Activated CD8-positive, alpha-beta memory T cell treated with anti-CD3 and anti-CD28 coated beads, Interleukin-2, amount 50 U/mL, for 4 hours (primary cell): ENCODE measurements at regions not wholly inside any gene's neighbourhood (a gene's known extent, or its start where the extent isn't known, plus 50 kb on each side); places are given as distances from the start of the nearest gene placed in this dataset.
"Not testable (repeated sequence)": the region's sequence is repeated elsewhere in the genome, so short reads cannot be mapped to it uniquely, and the experiment has no call there.

Source experiments
- DNase-seq: peaks from one replicate; pipeline ENCODE4 v3.0.0-alpha.2; 2020

DNA sequence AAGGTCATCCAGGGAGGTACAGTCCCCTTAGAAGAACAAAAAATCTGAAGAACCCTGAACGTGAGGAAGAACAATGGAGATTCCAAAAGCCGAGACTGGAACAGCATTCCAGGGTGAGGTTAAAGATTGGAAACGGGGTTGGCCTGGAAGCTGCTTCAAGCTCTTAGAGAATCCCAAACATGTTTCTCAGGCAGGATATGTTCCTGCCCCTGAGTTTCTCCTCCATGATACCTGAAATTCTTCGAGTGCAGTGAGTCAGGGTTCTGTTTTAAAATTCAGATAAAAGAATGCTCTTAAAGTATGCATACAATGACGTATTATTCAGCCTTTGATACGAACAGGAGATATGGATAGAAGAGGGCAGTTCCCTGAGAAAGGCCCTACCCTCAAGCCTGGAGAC, 293.1 kb downstream of the HS3ST3B1 start:
- DNase-seq = no peak

- no peak for DNase-seq
These were observed 289.8 kb downstream of the HS3ST3B1 start for GRCh38 chr17:14590459-14591250.

DNA sequence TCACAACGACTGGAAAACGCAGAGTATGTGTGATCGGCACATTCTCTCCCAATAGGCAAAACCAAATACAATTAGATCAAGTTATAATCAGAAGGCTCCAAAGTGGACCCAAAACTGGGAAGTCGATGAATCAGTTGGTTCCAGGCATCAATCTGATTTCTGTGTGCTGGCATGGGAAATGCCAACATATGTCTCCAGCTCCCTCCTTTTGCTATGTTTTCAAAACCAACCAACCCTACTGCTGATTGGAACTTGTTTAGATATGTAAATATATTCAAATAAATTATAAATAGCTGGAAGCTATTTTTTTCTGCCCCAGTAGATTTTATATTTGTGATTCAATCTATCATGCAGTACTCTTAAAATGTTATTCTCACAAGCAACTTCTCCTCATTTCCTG, 284.2 kb downstream of the HS3ST3B1 start:
- DNase-seq = no peak

GRCh38 chr17:14582996-14583395, 282.1 kb downstream of the HS3ST3B1 start:
- DNase-seq = no peak

DNA sequence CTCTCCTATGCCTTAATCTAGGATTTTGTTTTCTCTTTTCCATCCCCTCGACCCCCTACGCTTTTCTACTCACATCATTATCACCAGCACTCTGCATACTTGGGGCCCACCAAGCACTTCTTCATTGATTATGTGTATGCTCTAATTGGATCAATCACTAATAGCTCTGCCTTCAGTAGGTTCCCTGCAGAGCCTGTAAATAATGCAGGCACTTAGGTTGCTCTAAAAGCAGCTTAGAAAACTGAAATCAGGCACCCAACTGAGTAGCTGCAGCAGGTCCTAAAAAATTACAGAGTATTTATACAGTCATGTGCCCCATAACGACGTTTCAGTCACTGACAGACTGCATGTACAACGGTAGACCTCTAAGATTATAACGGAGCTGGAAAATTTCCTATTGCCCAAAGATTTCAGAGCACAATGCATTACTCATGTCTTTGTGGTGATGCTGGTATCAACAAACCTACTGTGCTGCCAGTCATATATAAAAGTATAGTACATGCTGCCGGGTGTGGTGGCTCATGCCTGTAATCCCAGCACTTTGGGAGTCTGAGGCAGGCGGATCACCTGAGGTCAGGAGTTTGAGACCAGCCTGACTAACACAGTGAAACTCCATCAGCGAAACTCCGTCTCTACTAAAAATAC, 280.4 kb downstream of the HS3ST3B1 start:
- no peak for DNase-seq

DNA sequence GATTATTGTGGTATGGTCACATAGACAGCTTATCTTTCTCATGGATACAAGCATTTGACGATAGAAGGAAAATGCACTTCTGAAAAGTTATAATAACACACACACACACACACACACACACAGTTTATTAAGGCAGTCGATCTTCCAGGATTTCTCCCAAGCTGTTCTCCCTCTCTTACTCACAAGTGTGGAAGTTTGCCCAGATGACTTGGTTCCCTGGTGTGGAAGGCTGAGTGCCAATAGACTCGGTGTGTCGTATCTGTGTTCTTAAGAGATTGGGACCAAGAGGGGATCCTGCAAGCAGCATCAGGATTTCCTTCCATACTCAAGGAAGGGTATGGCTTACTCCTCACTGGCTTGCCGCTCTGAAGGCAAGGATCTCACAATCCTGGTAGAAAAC, 279.6 kb downstream of the HS3ST3B1 start:
- DNase-seq = no peak

DNA sequence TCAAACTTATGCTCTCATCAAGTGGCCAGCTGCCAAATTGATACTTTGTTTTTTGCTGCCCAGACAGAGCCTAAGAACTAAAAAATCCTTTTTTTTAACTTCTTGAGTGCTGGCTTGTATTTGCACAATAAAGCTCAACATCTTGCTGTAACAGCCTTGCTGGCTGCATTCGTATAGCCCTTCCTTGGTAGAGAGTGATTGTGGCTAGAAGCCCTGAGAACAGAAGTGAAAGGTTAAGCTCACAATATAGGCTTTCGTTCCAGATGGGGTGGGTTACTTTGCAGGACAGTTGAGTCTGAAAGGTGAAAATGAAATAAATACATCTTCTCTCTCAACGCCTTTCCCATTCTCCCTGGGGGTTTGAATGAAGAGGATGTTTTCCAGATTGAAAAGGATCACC, 278.8 kb downstream of the HS3ST3B1 start:
- no peak for DNase-seq

DNA sequence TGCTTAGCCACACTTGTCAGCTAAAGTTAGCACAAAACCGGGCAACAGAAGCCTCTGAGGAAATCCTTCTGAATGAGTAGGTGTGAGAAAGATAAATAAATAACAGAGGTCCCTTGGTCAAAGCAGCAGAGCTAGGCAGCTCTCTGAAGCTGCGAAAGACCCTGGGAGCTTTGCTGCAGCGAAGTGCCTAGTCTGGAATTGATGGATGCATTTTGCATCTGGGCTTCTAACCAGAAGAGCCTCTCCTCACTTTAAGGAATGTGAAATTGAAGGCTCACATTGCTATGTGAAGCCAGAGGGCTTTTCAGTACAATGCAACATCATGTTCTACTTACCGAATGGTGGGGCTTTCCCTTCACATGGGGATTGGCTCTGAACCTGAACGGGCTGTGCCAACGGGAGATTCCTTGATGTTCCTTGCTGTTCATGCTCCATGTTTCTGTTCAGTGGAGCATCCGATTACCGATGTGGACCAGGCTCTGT, 274.6 kb downstream of the HS3ST3B1 start:
- DNase-seq = no peak

GRCh38 chr17:14560325-14560724, 259.4 kb downstream of the HS3ST3B1 start:
- DNase-seq = not testable (repeated sequence)

DNA sequence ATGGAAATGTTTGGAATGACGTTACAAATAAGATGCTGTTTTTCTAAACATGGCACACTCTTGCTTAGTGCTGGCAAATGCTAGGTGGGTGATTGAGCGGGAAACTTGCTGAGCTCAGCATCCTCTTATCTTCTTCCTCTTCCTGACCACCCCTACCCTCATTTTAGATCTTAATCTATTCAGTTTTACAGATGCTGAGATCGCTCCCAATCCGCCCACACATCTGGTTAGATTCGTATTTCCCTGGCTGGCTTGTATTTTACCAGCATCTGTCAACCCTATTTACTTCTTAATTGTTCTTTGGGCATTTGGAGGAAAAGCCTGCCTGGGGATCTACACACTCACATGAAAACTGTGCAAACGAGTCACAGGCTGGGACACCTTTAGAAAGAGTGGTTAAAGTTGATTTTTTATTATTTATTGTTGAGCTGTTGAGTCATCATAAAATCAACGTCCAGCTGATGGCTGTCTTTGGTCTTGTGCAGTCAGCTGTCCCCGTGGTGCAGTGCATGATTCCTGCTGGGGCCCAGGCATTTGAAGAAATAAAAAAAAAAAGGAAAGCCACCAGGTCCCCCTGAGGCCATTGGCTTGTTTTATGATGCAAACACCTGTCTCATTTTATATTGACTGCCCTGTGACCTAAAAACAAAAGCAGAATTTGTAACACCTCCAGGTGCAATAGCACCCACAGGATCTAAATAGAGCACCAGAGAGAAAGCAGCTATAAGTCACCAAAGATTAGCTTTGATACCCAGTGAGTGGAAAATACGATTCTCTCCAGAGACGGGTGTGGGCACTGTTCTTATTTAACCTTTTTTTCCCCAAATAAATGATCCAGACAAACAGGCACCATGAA, 258.6 kb downstream of the HS3ST3B1 start:
- no peak for DNase-seq

DNA sequence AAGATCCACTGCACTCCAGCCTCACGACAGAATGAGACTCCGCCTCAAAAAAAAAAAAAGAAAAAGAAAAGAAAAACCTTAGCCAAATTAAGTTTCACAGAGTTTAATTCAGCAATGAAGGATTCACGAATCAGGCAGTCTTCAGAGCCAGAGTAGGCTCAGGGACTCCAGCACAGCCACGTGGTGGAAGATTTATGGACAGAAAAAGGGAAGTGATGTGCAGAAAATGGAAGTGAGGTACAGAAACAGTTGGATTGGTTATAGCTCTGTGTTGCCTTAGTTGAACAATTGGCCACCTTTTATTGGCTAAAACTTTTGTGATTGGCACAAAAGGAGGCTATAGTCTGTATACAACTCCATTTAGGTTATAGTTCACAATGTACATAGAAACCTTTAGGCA, 256.6 kb downstream of the HS3ST3B1 start:
- no peak for DNase-seq

- DNase-seq = no peak
These were observed 253.0 kb downstream of the HS3ST3B1 start for GRCh38 chr17:14553847-14554246.

GRCh38 chr17:14552306-14552705, 251.4 kb downstream of the HS3ST3B1 start:
- DNase-seq = no peak

DNA sequence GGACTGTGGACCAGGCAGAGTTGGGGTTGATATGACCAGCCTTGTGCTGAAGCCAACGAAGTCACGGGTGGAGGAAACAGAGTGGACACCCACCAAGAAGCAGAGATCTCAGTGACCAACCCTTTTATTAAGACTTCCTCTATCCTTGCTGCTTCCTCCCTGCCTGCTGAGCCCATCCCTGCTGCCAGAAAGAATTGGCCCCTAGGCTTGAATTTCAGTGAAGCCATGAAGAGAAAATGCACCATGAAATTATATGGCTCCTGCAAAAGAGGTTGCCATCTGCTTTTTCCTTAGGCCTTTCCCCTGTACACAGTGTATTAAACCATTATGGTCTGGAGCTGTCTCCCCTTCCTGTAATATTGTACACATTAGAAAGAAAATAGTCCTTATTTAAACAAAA, 246.7 kb downstream of the HS3ST3B1 start:
- DNase-seq = no peak

- no peak for DNase-seq
These were observed 246.1 kb downstream of the HS3ST3B1 start for GRCh38 chr17:14547016-14547415.

- no peak for DNase-seq
These were observed 244.4 kb downstream of the HS3ST3B1 start for GRCh38 chr17:14545156-14545906.

DNA sequence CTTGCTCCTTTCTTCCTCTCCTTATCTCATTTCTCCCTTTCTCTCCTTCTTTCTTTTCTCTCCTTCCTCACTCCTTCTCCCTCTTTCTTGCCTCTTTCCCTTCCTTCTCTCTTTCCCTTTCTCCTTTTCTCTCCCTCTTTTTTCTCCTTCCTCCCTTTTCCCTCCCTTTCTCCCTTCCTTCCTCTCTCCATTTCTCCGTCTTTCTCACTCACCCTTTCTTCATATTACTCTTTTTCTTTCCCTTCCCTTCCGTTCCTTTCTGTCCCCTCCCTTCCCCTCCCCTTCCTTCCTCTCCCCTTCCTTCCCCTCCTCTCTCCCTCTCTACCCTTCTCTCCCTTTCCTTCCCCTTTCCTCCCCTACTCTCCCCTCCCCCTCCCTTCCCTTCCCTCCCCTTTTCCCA, 240.8 kb downstream of the HS3ST3B1 start:
- no peak for DNase-seq

DNA sequence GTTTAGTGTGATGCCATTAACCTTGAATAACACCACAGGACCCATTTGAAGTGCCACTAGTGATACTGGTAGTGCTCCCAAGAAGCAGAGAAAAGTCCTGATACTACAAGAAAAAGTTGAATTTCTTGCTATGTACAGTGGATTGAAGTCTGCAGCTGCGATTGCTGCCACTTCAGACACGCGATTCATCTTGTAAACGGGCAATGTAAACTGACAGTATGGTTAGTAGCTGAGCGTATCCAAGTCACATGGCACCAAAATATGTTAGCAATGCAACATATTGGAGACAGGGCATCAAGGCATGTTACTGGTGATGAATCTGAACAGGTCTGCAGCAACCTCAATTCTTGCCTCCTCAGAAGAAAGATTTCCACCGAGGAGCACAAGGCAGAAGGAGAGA, 238.9 kb downstream of the HS3ST3B1 start:
- DNase-seq = no peak

DNA sequence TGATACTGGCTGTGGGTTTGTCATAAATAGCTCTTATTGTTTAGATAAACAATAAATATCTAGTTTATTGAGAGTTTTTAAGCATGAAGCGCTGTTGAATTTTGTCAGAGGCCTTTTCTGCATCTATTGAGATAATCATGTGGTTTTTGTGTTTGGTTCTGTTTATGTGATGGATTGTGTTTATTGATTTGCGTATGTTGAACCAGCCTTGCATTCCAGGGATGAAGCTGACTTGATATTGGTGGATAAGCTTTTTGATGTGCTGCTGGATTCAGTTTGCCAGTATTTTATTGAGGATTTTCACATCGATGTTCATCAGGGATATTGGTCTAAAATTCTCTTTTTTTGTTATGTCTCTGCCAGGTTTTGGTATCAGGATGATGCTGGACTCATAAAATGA, 231.4 kb downstream of the HS3ST3B1 start:
- DNase-seq = not testable (repeated sequence)

DNA sequence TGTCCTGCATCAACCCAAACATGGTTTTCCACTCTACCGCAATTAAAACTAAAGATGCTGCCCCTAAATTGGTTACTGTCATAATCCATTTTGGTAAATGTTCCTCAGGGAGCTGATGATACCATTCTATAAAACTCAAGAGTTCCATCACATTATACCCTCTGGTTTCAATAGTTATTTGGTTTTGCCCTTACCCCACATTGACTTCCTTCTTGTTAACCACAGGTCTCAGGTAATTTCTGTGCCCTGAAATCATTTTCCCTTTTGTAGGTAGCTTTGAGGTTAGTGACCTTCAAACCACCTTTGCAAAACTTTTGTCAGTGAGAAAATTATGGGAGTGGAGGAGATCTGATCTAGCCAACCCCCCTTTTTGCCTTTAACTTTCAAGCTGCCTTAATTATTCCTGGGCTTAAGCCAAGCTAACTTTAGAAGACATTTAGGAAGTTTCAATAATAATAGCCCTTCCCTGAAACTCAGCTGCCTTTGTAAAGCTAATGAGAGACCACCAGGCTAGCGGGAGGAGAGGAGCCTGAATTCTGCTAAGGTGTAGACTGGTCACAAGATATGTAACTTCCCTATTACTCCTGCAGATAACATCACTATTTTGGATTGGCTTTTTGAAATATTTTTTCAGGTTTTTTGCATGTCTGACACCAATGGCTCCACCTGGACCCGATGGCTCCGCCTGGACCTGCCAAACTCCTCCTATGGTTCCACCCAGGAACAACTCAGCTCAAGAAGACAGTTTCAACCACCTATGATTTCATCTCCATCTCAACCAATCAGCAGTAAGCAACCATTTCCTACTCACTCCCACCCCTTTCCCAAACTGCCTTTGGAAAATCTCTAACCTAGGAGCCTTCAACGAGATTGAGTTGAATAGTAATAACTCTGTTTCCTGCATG, 224.9 kb downstream of the HS3ST3B1 start:
- DNase-seq = no peak

GRCh38 chr17:14522795-14523387, 222.0 kb downstream of the HS3ST3B1 start:
- DNase-seq = no peak
